ENCODE measurements at regions not wholly inside any gene's neighbourhood (a gene's known extent, or its start where the extent isn't known, plus 50 kb on each side); places are given as distances from the start of the nearest gene placed in this dataset.

GRCh38 chr5:96112703-96113102 is 151.1 kb upstream of the ELL2 start:
- TF ChIP-seq, protein P1, sequence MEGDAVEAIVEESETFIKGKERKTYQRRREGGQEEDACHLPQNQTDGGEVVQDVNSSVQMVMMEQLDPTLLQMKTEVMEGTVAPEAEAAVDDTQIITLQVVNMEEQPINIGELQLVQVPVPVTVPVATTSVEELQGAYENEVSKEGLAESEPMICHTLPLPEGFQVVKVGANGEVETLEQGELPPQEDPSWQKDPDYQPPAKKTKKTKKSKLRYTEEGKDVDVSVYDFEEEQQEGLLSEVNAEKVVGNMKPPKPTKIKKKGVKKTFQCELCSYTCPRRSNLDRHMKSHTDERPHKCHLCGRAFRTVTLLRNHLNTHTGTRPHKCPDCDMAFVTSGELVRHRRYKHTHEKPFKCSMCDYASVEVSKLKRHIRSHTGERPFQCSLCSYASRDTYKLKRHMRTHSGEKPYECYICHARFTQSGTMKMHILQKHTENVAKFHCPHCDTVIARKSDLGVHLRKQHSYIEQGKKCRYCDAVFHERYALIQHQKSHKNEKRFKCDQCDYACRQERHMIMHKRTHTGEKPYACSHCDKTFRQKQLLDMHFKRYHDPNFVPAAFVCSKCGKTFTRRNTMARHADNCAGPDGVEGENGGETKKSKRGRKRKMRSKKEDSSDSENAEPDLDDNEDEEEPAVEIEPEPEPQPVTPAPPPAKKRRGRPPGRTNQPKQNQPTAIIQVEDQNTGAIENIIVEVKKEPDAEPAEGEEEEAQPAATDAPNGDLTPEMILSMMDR (IDR thresholded peaks at IDR 0.05): no peak
- TF ChIP-seq POLR2A (IDR thresholded peaks at IDR 0.05) (no peak), POLR2AphosphoS5 (IDR thresholded peaks at IDR 0.05) (no peak)
